Fibroblast of lung (primary cell): ENCODE measurements at regions not wholly inside any gene's neighbourhood (a gene's known extent, or its start where the extent isn't known, plus 50 kb on each side); places are given as distances from the start of the nearest gene placed in this dataset.

Source experiments
- CTCF ChIP-seq, 2 donors: IDR thresholded peaks in 1 of 2; conservative IDR thresholded peaks in 1 of 2; 1 replicate in 1 of 2; 2 replicates in 1 of 2; pipeline ENCODE4 v1.5.1; 2011 to 2012; ENCODE audit warnings: low read length in 2 of 2, control low read depth in 1 of 2, inconsistent platforms in 1 of 2, low read depth in 1 of 2, mild to moderate bottlenecking in 1 of 2
- EZH2 ChIP-seq: IDR thresholded peaks from 2 replicates; pipeline ENCODE4 v1.5.1; 2012; ENCODE audit warnings: low read length, control low read depth, mild to moderate bottlenecking; ENCODE audit errors: missing control alignments

GRCh38 chr10:57017356-57018037 lies 656.4 kb upstream of the ZWINT start:
- TF ChIP-seq CTCF (conservative IDR thresholded peaks at IDR 0.05 in 1 of 2, IDR thresholded peaks at IDR 0.05 in 1 of 2; ENCODE audit: low read depth in 1 of 2, low read length in 2 of 2) (no peak), EZH2 (no peak)
